Nephron (organoid): ENCODE measurements at regions not wholly inside any gene's neighbourhood (a gene's known extent, or its start where the extent isn't known, plus 50 kb on each side); places are given as distances from the start of the nearest gene placed in this dataset.
"Not testable (repeated sequence)": the region's sequence is repeated elsewhere in the genome, so short reads cannot be mapped to it uniquely, and the experiment has no call there.

ENCODE experiments used
- H3K27ac Mint-ChIP-seq, 3 experiments: 2 replicates each; pipeline ENCODE4 v1.8.0; 2020; ENCODE audit warnings: mixed read lengths in 3 of 3, mild to moderate bottlenecking in 2 of 3, moderate library complexity in 1 of 3
- H3K27me3 Mint-ChIP-seq: 2 replicates; pipeline ENCODE4 v1.8.0; 2021; ENCODE audit warnings: low read depth, mild to moderate bottlenecking, moderate library complexity, mixed read lengths
- H3K36me3 Mint-ChIP-seq: 2 replicates; pipeline ENCODE4 v1.8.0; 2020; ENCODE audit warnings: low read depth, mixed read lengths
- H3K4me1 Mint-ChIP-seq: 2 replicates; pipeline ENCODE4 v1.8.0; 2020; ENCODE audit warnings: mixed read lengths
- H3K4me3 Mint-ChIP-seq, 3 experiments: 2 replicates each; pipeline ENCODE4 v1.8.0; 2020; ENCODE audit warnings: mild to moderate bottlenecking in 3 of 3, mixed read lengths in 3 of 3, moderate library complexity in 2 of 3
- H3K9me3 Mint-ChIP-seq: 2 replicates; pipeline ENCODE4 v1.8.0; 2020; ENCODE audit warnings: mixed read lengths
- CTCF ChIP-seq, 3 experiments: fragments of 200-600 bp; sonication (generic); IDR thresholded peaks; one replicate each; pipeline ENCODE4 v1.5.0; 2021; ENCODE audit warnings: antibody characterized with exemption in 3 of 3; ENCODE audit not compliant: unreplicated experiment in 3 of 3

GRCh38 chr4:106541253-106541652 lies 172.7 kb upstream of the GIMD1 start:
- peaks cover 5% of the 10 kb centered on the region for H3K4me1 Mint-ChIP-seq
- H3K27me3 Mint-ChIP-seq = no peaks in the 10 kb centered on the region
- no peak overlapping the region for H3K4me3 Mint-ChIP-seq
- TF ChIP-seq CTCF (IDR thresholded peaks at IDR 0.05; ENCODE audit: unreplicated experiment in 3 of 3) = no peak
- H3K27ac Mint-ChIP-seq = no peak overlapping the region
- peaks cover 17% of the 10 kb centered on the region for H3K9me3 Mint-ChIP-seq
- no peaks in the 10 kb centered on the region for H3K36me3 Mint-ChIP-seq

DNA sequence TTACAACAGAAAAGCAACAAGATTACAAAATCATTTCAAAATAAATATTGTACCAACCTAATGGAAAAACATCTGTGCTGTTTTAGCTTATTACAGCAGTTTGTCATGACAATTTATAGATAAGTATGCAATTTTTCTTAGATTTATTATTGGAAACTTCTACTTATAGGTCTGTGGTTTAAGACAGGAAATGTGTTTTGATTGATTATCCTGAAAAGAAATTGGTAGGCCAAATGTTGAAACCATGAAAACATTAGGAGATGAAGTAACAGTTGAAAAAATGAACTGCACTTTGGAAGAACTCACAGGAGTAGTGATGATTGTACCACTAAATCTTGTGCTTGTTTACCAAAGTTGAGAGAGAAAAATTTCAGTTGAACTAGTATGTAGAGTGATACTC lies 162.2 kb upstream of the GIMD1 start:
- TF ChIP-seq CTCF (IDR thresholded peaks at IDR 0.05; ENCODE audit: unreplicated experiment in 3 of 3) = no peak
- Mint-ChIP-seq H3K4me1 (peaks cover 15% of the 10 kb centered on the region), H3K4me3 (no peak overlapping the region), H3K27ac (peak overlapping the region in 1 of 3 experiments; percentile 61), H3K9me3 (peaks cover 6% of the 10 kb centered on the region), H3K36me3 (no peaks in the 10 kb centered on the region), H3K27me3 (no peaks in the 10 kb centered on the region)

- peaks cover 15% of the 10 kb centered on the region for H3K4me1 Mint-ChIP-seq
Measured at GRCh38 chr4:106530024-106530361, 161.4 kb upstream of the GIMD1 start.

GRCh38 chr4:106529348-106530023 lies 160.9 kb upstream of the GIMD1 start:
- Mint-ChIP-seq H3K9me3 (peaks cover 4% of the 10 kb centered on the region), H3K27ac (no peak overlapping the region), H3K4me1 (peaks cover 15% of the 10 kb centered on the region), H3K27me3 (no peaks in the 10 kb centered on the region), H3K4me3 (no peak overlapping the region), H3K36me3 (no peaks in the 10 kb centered on the region)
- TF ChIP-seq CTCF (IDR thresholded peaks at IDR 0.05; ENCODE audit: unreplicated experiment in 3 of 3) = no peak

More at GRCh38 chr4:106530024-106530361, 161.4 kb upstream of the GIMD1 start:
- no peak for TF ChIP-seq CTCF (IDR thresholded peaks at IDR 0.05; ENCODE audit: unreplicated experiment in 3 of 3)
- Mint-ChIP-seq H3K36me3 (no peaks in the 10 kb centered on the region), H3K27ac (no peak overlapping the region), H3K27me3 (no peaks in the 10 kb centered on the region), H3K4me3 (no peak overlapping the region), H3K9me3 (peaks cover 4% of the 10 kb centered on the region)

DNA sequence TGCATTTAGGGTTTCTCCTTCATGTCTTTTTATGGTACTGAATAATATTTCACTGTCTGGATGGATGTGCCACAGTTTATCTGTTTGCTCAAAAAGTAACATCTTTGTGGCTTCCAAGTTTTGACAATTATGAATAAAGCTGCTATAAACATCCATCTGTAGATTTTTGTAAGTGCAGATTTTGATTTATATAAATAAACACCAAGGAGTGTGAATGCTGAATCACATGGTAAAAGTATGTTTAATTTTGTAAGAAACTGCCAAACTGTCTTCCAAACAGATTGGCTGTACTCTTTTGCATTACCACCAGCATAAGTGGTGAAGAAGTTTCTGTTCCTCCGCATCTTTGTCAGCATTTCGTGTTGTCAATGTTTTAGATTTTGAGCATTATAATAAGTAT lies 158.7 kb upstream of the GIMD1 start:
- H3K27ac Mint-ChIP-seq = no peak overlapping the region
- H3K27me3 Mint-ChIP-seq = no peaks in the 10 kb centered on the region
- peaks cover 11% of the 10 kb centered on the region for H3K4me1 Mint-ChIP-seq
- H3K4me3 Mint-ChIP-seq = no peak overlapping the region
- no peak for TF ChIP-seq CTCF (IDR thresholded peaks at IDR 0.05; ENCODE audit: unreplicated experiment in 3 of 3)
- H3K9me3 Mint-ChIP-seq = no peaks in the 10 kb centered on the region
- no peaks in the 10 kb centered on the region for H3K36me3 Mint-ChIP-seq

GRCh38 chr4:106525425-106525824 lies 156.8 kb upstream of the GIMD1 start:
- not testable (repeated sequence) for H3K4me1 Mint-ChIP-seq, H3K36me3 Mint-ChIP-seq, H3K27me3 Mint-ChIP-seq, H3K9me3 Mint-ChIP-seq, H3K27ac Mint-ChIP-seq, H3K4me3 Mint-ChIP-seq

- not testable (repeated sequence) for H3K4me3 Mint-ChIP-seq, H3K9me3 Mint-ChIP-seq, H3K27me3 Mint-ChIP-seq, H3K27ac Mint-ChIP-seq, H3K36me3 Mint-ChIP-seq, H3K4me1 Mint-ChIP-seq
Measured at GRCh38 chr4:106524772-106525171, 156.2 kb upstream of the GIMD1 start.
